ENCODE measurements at regions not wholly inside any gene's neighbourhood (a gene's known extent, or its start where the extent isn't known, plus 50 kb on each side); places are given as distances from the start of the nearest gene placed in this dataset.

DNA sequence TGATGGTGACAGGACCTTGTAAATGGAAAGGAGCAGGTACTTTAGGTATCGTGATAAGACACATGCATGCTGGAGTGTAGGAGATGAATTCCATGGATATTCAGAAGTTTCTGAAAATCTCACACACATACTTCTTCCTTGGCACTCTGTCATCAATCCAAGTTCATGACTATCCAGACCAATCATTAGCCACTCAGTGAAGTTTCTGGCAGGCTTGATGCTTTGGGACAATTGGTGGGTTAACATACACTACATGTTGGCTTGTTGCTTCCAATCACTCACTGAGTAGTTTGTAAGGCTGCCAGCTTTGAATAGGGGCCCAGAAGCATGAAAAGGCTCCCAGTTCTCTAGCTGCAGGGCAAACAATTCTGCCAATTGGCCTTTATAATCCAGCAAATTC lies 147.6 kb downstream of the CEMIP2 start (continued):
- no peak for TF ChIP-seq JUN (IDR thresholded peaks at IDR 0.05; ENCODE audit: low read depth, low read length)
- no peak for TF ChIP-seq ASH2L (IDR thresholded peaks at IDR 0.05; ENCODE audit: low read length)
- TF ChIP-seq KDM5A (IDR thresholded peaks at IDR 0.05; ENCODE audit: low read length), result no peak
